Endothelial cell of umbilical vein (primary cell): ENCODE measurements at regions not wholly inside any gene's neighbourhood (a gene's known extent, or its start where the extent isn't known, plus 50 kb on each side); places are given as distances from the start of the nearest gene placed in this dataset.

Source experiments
- BruUV-seq: library from RNA; stranded (reverse); fragments of 400-500 nt; replicated peaks from 2 replicates; lab custom pipeline; 2021; lab: Mats Ljungman, UMichigan
- CTCF ChIA-PET: fragments of 300-600, 350-600 bp; sonication (Branson Sonifier 250); formaldehyde crosslinking; loops from one replicate; lab custom pipeline; 2021; ENCODE audit warnings: antibody characterized with exemption, inconsistent platforms; lab: Charles Lee
- POLR2A ChIA-PET: fragments of 300-600, 350-600 bp; sonication (Branson Sonifier 250); formaldehyde crosslinking; loops from one replicate; lab custom pipeline; 2021; ENCODE audit warnings: antibody characterized with exemption, inconsistent platforms; lab: Charles Lee
- DNase-seq: peaks from one replicate; pipeline ENCODE4 v3.0.0-alpha.2; 2011; ENCODE audit warnings: low read depth, low spot score
- FAIRE-seq: peaks from 2 replicates; lab custom pipeline; 2011; peaks lifted over from hg19 to GRCh38; lab: Jason Lieb, UNC
- H2AFZ ChIP-seq: 2 replicates; pipeline ENCODE4 v1.6.0; 2012; ENCODE audit warnings: low read depth, low read length, control low read depth, inconsistent platforms
- H3K27ac ChIP-seq: 2 replicates; pipeline ENCODE4 v1.5.1; 2011; ENCODE audit warnings: low read depth, mild to moderate bottlenecking, control low read depth, low read length, moderate library complexity; ENCODE audit not compliant: insufficient read depth
- H3K27me3 ChIP-seq, 2 experiments: 2 replicates each; pipeline versions ENCODE4 v1.6.0 to v1.6.1; 2011; ENCODE audit warnings: low read length in 2 of 2, mixed read lengths in 1 of 2; ENCODE audit not compliant: control insufficient read depth in 2 of 2, insufficient read depth in 2 of 2
- H3K36me3 ChIP-seq, 2 experiments: 2 replicates in 1 of 2; 3 replicates in 1 of 2; pipeline ENCODE4 v1.5.1; 2011; ENCODE audit warnings: low read length in 2 of 2, mild to moderate bottlenecking in 1 of 2, moderate library complexity in 1 of 2; ENCODE audit not compliant: control insufficient read depth in 2 of 2, insufficient read depth in 2 of 2; ENCODE audit errors: extremely low read depth in 1 of 2
- H3K4me1 ChIP-seq: 3 replicates; pipeline ENCODE4 v1.5.1; 2011; ENCODE audit warnings: mild to moderate bottlenecking, low read length; ENCODE audit not compliant: control insufficient read depth, insufficient read depth; ENCODE audit errors: extremely low read depth
- H3K4me2 ChIP-seq: 2 replicates; pipeline ENCODE4 v1.6.1; 2011; ENCODE audit warnings: low read length, control low read depth, mixed read lengths; ENCODE audit not compliant: insufficient read depth
- H3K4me3 ChIP-seq, 3 experiments: fragments of 200-600 bp in 1 of 3; sonication (generic), shearing (Covaris generic) in 1 of 3; replicated peaks in 1 of 3; 2 replicates each; pipeline ENCODE4 v1.5.1; 2011 to 2016; ENCODE audit warnings: control low read depth in 3 of 3, low read length in 3 of 3, mild to moderate bottlenecking in 2 of 3, inconsistent platforms in 1 of 3, low read depth in 1 of 3, moderate library complexity in 1 of 3; ENCODE audit not compliant: insufficient read depth in 1 of 3
- H3K79me2 ChIP-seq: 2 replicates; pipeline ENCODE4 v1.6.0; 2012; ENCODE audit warnings: low read length, inconsistent platforms; ENCODE audit not compliant: control insufficient read depth, insufficient read depth
- H3K9ac ChIP-seq: replicated peaks from 2 replicates; pipeline ENCODE3; 2011; ENCODE audit warnings: low read length, control low read depth; ENCODE audit not compliant: insufficient read depth; ENCODE audit errors: extremely low read depth
- H3K9me1 ChIP-seq: replicated peaks from 3 replicates; pipeline ENCODE4 v1.6.0; 2011; ENCODE audit warnings: mild to moderate bottlenecking, low read length; ENCODE audit not compliant: control insufficient read depth, insufficient read depth; ENCODE audit errors: extremely low read depth
- H3K9me3 ChIP-seq: replicated peaks from 2 replicates; pipeline ENCODE4 v1.5.1; 2012; ENCODE audit warnings: low read length, inconsistent platforms; ENCODE audit not compliant: control insufficient read depth, insufficient read depth
- H4K20me1 ChIP-seq: replicated peaks from 2 replicates; pipeline ENCODE3; 2011; ENCODE audit warnings: mild to moderate bottlenecking, low read length; ENCODE audit not compliant: control insufficient read depth, insufficient read depth; ENCODE audit errors: extremely low read depth
- CTCF ChIP-seq, 2 donors: IDR thresholded peaks; 1 replicate in 1 of 2; 2 replicates in 1 of 2; pipeline ENCODE4 v1.5.1; 2011; ENCODE audit warnings: low read length in 2 of 2, mild to moderate bottlenecking in 2 of 2, moderate library complexity in 2 of 2, control low read depth in 1 of 2, inconsistent platforms in 1 of 2, low read depth in 1 of 2; ENCODE audit not compliant: insufficient read depth in 1 of 2; ENCODE audit errors: extremely low read depth in 1 of 2
- GATA2 ChIP-seq: IDR thresholded peaks from 2 replicates; pipeline ENCODE4 v1.7.0; 2011; ENCODE audit warnings: low read depth, mild to moderate bottlenecking, moderate library complexity, mixed read lengths, low read length; ENCODE audit not compliant: insufficient read length, insufficient read depth
- JUN ChIP-seq: IDR thresholded peaks from 2 replicates; pipeline ENCODE4 v1.6.1; 2011; ENCODE audit warnings: borderline replicate concordance, low read depth; ENCODE audit not compliant: insufficient read length, insufficient read depth
- MAX ChIP-seq: IDR thresholded peaks from 2 replicates; pipeline ENCODE4 v1.6.1; 2011; ENCODE audit not compliant: insufficient read depth, insufficient read length
- MYC ChIP-seq: IDR thresholded peaks from one replicate; pipeline ENCODE4 v1.6.1; 2011; ENCODE audit warnings: mild to moderate bottlenecking, low read depth, low read length
- POLR2A ChIP-seq: IDR thresholded peaks from 2 replicates; pipeline ENCODE4 v1.6.1; 2012; ENCODE audit warnings: low read depth, mild to moderate bottlenecking, control low read depth, low read length
- POLR2AphosphoS5 ChIP-seq: IDR thresholded peaks from 2 replicates; pipeline ENCODE4 v1.6.1; 2012; ENCODE audit warnings: low read depth, mild to moderate bottlenecking, control low read depth, low read length, moderate library complexity; ENCODE audit not compliant: insufficient read depth
- dilution Hi-C: fragments of 300-500 bp; cut with MboI; formaldehyde crosslinking; loops from one replicate; pipeline ENCODE4 v1.15.0; 2019; ENCODE audit warnings: low sequenced_read_pairs; ENCODE audit not compliant: extremely low pct_ligation_motif_present
- intact Hi-C: fragments of 100-400 bp; cut with micrococcal nuclease; formaldehyde crosslinking; loops from one replicate; pipeline ENCODE4 v1.10.0; 2022

- Histone ChIP-seq H3K4me3 (no peak overlapping the region), H3K27ac (no peak overlapping the region), H3K4me1 (no peaks in the 10 kb centered on the region), H3K36me3 (no peaks in the 10 kb centered on the region), H3K9me1 (no peaks in the 10 kb centered on the region), H4K20me1 (no peaks in the 10 kb centered on the region), H2AFZ (no peak overlapping the region), H3K4me2 (no peak overlapping the region), H3K79me2 (no peaks in the 10 kb centered on the region), H3K27me3 (peaks cover 4 to 6% of the 10 kb centered on the region in 2 experiments), H3K9ac (no peak overlapping the region), H3K9me3 (no peaks in the 10 kb centered on the region)
- dilution Hi-C loops = no loop called here
- DNase-seq (no peak), FAIRE-seq (no peak)
- no peak for TF ChIP-seq MAX
- no peak for TF ChIP-seq POLR2A
- no peak for TF ChIP-seq CTCF (IDR thresholded peaks at IDR 0.05; ENCODE audit: extremely low read depth in 1 of 2, insufficient read depth in 1 of 2, low read depth in 1 of 2, low read length in 2 of 2)
- TF ChIP-seq JUN = no peak
- intact Hi-C loops = no loop called here
- CTCF ChIA-PET = no interaction called here
- POLR2A ChIA-PET = no interaction called here
- BruUV-seq = no TSS peak
These were observed 79.2 kb upstream of the NRIP1 start for GRCh38 chr21:15144026-15144425.

- dilution Hi-C loops (no loop called here), intact Hi-C loops (no loop called here)
- FAIRE-seq = no peak
- Histone ChIP-seq H3K4me3 (no peak overlapping the region), H3K79me2 (no peaks in the 10 kb centered on the region), H3K4me1 (no peaks in the 10 kb centered on the region), H2AFZ (no peak overlapping the region), H3K9me1 (no peaks in the 10 kb centered on the region), H3K27ac (no peak overlapping the region), H3K27me3 (no peaks in the 10 kb centered on the region), H3K9ac (no peak overlapping the region), H3K36me3 (no peaks in the 10 kb centered on the region), H3K4me2 (no peak overlapping the region), H4K20me1 (no peaks in the 10 kb centered on the region), H3K9me3 (no peaks in the 10 kb centered on the region)
- no peak for DNase-seq
- POLR2A ChIA-PET = no interaction called here
- CTCF ChIA-PET = interaction anchor here (1.0 kb wide), 1 partner anchor 9 kb away, joined by 3 read pairs; no protein-coding TSS in a partner anchor
- TF ChIP-seq JUN = no peak
- no peak for TF ChIP-seq CTCF (IDR thresholded peaks at IDR 0.05; ENCODE audit: extremely low read depth in 1 of 2, insufficient read depth in 1 of 2, low read depth in 1 of 2, low read length in 2 of 2)
- no peak for TF ChIP-seq MYC
- no peak for TF ChIP-seq POLR2AphosphoS5
- no peak for TF ChIP-seq GATA2
- no TSS peak for BruUV-seq
These were observed 83.6 kb upstream of the NRIP1 start for GRCh38 chr21:15148437-15148836.
